T-helper 17 cell (primary cell): ENCODE measurements at regions not wholly inside any gene's neighbourhood (a gene's known extent, or its start where the extent isn't known, plus 50 kb on each side); places are given as distances from the start of the nearest gene placed in this dataset.

Experiments used
- ATAC-seq: fragments of 150-1000 bp; cut with Tn5 transposase; 2 replicates; pipeline ENCODE4 v1.10.0; 2021; ENCODE audit warnings: mild to moderate bottlenecking, moderate library complexity
- DNase-seq, 3 donors: peaks; one replicate each; pipeline versions ENCODE4 v3.0.0 to v3.0.0-alpha.2; 2020 to 2021
- H3K9me3 ChIP-seq: one replicate; pipeline ENCODE4 v1.7.0; 2013; ENCODE audit warnings: low read length, mild to moderate bottlenecking; ENCODE audit not compliant: control insufficient read depth, poor library complexity, severe bottlenecking
- H3K27ac Mint-ChIP-seq: one replicate; pipeline ENCODE4 v1.8.0; 2022; ENCODE audit warnings: mild to moderate bottlenecking, moderate library complexity, mixed read lengths
- H3K27me3 Mint-ChIP-seq: one replicate; pipeline ENCODE4 v1.8.0; 2022; ENCODE audit warnings: mixed read lengths
- H3K36me3 Mint-ChIP-seq: one replicate; pipeline ENCODE4 v1.8.0; 2022; ENCODE audit warnings: low read depth, mixed read lengths
- H3K4me1 Mint-ChIP-seq: one replicate; pipeline ENCODE4 v1.8.0; 2022; ENCODE audit warnings: mild to moderate bottlenecking, mixed read lengths
- H3K4me3 Mint-ChIP-seq: one replicate; pipeline ENCODE4 v1.8.0; 2022; ENCODE audit warnings: mild to moderate bottlenecking, moderate library complexity, mixed read lengths

DNA sequence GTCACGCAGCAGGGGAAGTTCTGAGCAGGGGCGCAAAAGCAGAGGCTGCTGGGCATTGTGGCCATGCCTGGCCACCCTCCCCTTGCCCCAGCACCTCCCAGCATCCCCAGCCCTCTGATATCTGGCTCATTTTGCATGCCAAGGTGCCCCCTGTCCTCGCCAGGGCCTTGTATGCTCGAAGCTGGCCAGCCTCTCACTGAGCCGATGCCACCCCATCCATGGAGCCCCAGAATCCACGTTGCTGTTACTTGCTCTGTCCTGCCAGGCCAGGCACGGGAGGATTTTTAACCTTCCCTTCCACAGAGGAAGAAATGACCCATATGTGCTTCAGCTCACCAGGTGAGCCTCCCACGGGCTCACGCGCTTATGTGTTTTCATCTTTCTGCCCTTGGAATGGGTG, 413.4 kb downstream of the BCL11B start:
- H3K4me3 Mint-ChIP-seq: no peak overlapping the region
- ATAC-seq: no peak

DNA sequence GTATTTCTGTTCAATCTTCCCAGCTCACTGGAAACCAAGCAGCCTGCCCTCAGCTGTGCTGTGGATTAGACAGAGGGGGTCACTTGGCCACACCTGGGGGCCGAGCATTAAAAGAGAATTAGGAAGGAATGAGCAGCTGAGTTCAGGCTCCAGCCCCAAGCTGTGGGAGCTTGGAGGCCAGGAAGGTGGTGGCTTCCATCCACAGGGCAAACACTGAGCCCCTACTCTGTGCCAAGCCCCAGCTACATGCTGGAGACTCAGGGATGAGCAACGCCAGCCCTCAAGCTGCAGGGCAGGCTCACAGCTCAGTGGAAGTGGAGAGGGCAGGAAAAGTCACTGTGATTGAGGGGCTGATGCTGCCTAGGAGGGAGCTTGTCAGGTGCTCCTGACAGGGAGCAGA, 412.7 kb downstream of the BCL11B start:
- Mint-ChIP-seq H3K4me1 (peaks cover 4% of the 10 kb centered on the region), H3K27ac (peak overlapping the region; percentile 60), H3K27me3 (peaks cover 17% of the 10 kb centered on the region), H3K4me3 (no peak overlapping the region), H3K36me3 (no peaks in the 10 kb centered on the region)
- H3K9me3 ChIP-seq: no peaks in the 10 kb centered on the region
- no peak for DNase-seq
- no peak for ATAC-seq

More for the DNA sequence above, 413.4 kb downstream of the BCL11B start:
- Mint-ChIP-seq H3K36me3 (no peaks in the 10 kb centered on the region), H3K27me3 (peaks cover 24% of the 10 kb centered on the region), H3K27ac (no peak overlapping the region), H3K4me1 (peaks cover 7% of the 10 kb centered on the region)
- no peak for DNase-seq
- H3K9me3 ChIP-seq: no peaks in the 10 kb centered on the region

DNA sequence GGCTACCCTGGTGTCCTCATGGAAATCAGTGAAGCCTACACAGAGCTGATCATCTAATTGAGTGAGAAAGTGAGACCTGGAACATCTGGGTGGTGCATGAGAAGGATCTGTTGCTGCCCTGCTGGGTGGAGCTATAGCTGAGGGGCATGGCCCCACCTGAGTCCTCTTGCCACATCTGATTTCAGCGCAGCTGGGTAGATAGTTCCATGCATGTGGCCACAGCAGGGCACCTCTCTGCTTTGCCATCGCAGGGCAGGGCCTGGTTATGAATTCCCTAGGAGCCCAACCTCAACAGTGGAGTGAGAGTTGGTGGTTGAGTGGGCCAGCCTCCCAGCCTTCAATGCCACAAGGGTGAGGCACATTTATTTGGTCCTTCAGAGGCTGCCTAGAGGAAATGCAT, 407.8 kb downstream of the BCL11B start:
- no peak for ATAC-seq

DNA sequence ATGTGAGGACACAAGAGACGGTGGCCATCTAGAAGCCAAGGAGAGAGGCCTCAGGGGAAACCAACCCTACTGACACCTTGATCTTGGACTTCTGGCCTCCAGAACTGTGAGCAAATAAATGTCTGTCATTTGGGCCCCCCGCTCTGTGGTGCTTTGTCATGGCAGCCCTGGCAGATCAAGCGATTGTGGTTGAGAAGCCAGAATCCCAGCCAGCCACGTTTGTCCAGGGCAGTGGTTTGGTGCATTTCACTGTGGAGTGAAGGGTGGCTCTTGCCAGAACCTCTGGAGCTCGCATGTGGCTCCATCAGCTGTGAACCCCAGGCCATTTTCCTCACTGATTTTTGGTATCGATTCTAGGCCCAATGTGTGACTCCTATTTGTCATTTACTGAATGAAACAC, 404.9 kb downstream of the BCL11B start:
- ATAC-seq: no peak

More for the DNA sequence above, 407.8 kb downstream of the BCL11B start:
- no peak for DNase-seq
- no peaks in the 10 kb centered on the region for H3K36me3 Mint-ChIP-seq
- H3K4me1 Mint-ChIP-seq: peaks cover 7% of the 10 kb centered on the region
- H3K9me3 ChIP-seq: no peaks in the 10 kb centered on the region
- H3K27me3 Mint-ChIP-seq: peaks cover 2% of the 10 kb centered on the region
- no peak overlapping the region for H3K27ac Mint-ChIP-seq
- no peak overlapping the region for H3K4me3 Mint-ChIP-seq

DNA sequence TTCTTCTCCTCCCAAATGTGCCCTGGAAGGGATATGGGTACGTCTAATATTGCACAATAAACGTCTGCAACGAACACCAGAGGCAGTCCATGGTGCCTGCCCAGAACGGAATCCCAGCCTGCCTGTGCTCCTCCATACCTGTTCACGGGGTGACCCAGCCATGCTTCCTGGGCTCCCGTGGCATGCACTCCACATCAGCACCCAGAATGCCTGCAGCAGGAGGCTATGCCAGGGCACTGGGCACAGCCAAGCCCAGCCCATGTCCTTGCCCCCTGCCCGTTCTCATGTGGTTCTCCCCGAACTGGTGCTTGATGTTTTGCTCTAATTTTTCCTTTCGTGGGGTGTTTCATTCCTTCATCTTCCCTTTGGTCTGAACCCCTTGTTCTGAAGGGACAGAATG, 404.3 kb downstream of the BCL11B start:
- DNase-seq (no peak), ATAC-seq (no peak)
- no peaks in the 10 kb centered on the region for H3K27me3 Mint-ChIP-seq
- no peaks in the 10 kb centered on the region for H3K9me3 ChIP-seq
- H3K4me1 Mint-ChIP-seq: peaks cover 5% of the 10 kb centered on the region
- no peaks in the 10 kb centered on the region for H3K36me3 Mint-ChIP-seq
- no peak overlapping the region for H3K27ac Mint-ChIP-seq
- no peak overlapping the region for H3K4me3 Mint-ChIP-seq

More for the DNA sequence above, 404.9 kb downstream of the BCL11B start:
- Mint-ChIP-seq H3K27ac (no peak overlapping the region), H3K27me3 (no peaks in the 10 kb centered on the region), H3K36me3 (no peaks in the 10 kb centered on the region), H3K4me3 (no peak overlapping the region), H3K4me1 (peaks cover 5% of the 10 kb centered on the region)
- no peak for DNase-seq
- H3K9me3 ChIP-seq: no peaks in the 10 kb centered on the region

DNA sequence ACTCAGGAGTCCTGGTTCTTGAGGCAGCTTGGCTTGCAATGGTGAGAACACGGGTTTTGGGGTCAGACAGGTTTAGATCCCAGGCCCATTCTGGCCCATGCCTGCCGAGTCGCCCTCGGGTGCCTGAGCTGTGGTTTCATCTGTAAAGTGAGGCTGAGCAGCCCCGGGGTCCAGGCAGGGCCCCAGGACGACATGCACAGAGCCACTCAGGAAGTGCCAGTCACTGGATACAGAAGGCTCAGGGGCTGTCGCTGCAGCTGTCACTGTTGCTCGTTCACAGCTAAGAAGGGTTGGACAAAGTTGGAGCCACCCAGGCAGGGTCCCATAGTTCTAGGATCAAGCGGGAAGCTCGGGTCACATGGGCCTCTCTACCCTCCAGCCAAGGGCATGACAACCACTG, 403.1 kb downstream of the BCL11B start:
- DNase-seq: no peak
- Mint-ChIP-seq H3K4me1 (peaks cover 5% of the 10 kb centered on the region), H3K27me3 (no peaks in the 10 kb centered on the region), H3K4me3 (no peak overlapping the region), H3K36me3 (no peaks in the 10 kb centered on the region), H3K27ac (no peak overlapping the region)
- no peaks in the 10 kb centered on the region for H3K9me3 ChIP-seq
- no peak for ATAC-seq

DNA sequence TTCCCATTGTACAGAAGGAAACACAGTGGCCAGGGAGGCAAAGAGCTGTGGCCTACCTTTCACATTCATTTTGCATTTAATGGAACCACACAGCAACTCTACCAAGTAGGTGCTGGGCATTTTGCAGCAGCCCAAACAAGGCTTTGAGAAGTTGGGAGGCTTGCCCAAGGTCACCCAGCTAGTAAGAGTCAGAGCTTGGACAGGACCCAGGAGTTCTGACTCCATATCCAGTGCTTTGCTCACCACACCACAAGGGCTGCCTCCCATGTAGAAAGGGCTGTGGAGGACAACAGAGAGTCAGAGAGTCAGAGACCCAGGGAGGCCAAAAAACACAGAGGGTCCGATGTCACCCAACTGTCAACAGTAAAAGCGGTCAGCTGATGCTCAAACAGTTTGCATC, 400.2 kb downstream of the BCL11B start:
- Mint-ChIP-seq H3K27ac (no peak overlapping the region), H3K4me1 (peaks cover 9% of the 10 kb centered on the region), H3K4me3 (no peak overlapping the region), H3K27me3 (no peaks in the 10 kb centered on the region), H3K36me3 (no peaks in the 10 kb centered on the region)
- DNase-seq (no peak), ATAC-seq (no peak)
- H3K9me3 ChIP-seq: no peaks in the 10 kb centered on the region

DNA sequence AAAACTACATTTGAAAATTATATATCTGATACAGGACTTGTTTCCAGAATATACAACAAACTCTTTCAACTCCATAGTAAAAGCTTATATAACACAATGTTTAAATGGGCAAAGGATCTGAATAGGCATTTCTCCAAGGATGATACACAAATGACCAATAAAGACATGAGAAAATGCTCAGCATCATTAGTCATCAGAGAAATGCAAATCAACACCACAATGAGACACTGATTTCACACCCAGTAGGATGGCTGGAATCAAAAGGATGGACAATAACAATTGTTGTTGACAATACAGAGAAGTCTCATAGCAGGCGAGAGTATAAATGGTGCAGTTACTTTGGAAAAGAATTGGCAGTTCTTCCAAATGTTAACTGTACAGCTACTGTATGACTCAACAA, 394.9 kb downstream of the BCL11B start:
- no peaks in the 10 kb centered on the region for H3K27me3 Mint-ChIP-seq
- H3K4me3 Mint-ChIP-seq: no peak overlapping the region
- H3K9me3 ChIP-seq: no peaks in the 10 kb centered on the region
- H3K27ac Mint-ChIP-seq: no peak overlapping the region
- no peak for ATAC-seq
- DNase-seq: no peak
- peaks cover 4% of the 10 kb centered on the region for H3K4me1 Mint-ChIP-seq
- H3K36me3 Mint-ChIP-seq: no peaks in the 10 kb centered on the region

DNA sequence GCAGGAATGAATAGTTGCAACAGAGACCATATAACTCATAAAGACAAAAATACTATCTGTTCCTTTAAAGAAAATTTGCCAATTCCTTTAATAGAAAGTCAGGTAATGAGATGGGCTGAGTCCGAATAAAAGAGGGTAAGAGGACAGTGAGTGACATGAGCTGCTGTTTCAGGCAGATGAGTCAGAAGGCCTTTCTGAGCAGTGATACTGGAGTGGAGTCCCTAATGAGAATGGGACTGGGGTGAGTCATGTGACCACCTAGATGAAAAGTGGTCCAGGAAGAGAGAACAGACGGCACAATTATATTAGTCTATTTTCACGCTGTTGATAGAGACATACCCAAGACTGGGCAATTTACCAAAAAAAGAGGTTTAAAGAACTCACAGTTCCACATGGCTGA, 393.7 kb downstream of the BCL11B start:
- no peak overlapping the region for H3K27ac Mint-ChIP-seq
- H3K4me1 Mint-ChIP-seq: peaks cover 4% of the 10 kb centered on the region
- no peak for ATAC-seq
- H3K9me3 ChIP-seq: no peaks in the 10 kb centered on the region
- no peaks in the 10 kb centered on the region for H3K27me3 Mint-ChIP-seq
- DNase-seq: no peak
- H3K36me3 Mint-ChIP-seq: no peaks in the 10 kb centered on the region
- no peak overlapping the region for H3K4me3 Mint-ChIP-seq

DNA sequence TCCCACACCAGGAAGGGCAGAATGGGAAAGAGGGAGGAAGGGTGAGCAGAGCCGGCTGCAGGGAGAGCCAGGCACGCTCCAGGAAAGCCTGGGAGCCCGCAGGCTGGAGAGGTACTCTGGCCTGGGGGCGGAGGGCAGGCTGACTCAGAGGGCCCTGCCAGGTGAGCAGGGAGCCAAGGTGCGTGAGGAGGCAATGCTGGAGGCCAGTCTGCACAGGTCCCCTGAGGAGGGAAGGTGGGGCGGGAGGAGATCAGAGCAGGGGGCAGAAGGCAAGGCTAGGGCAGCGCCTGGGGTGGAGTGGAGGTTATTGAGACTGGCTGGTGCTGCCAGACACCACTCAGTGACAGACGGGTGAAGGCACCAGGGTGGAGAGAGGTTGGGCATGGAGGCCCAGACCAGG, 385.0 kb downstream of the BCL11B start:
- no peak overlapping the region for H3K27ac Mint-ChIP-seq
- H3K4me3 Mint-ChIP-seq: no peak overlapping the region
- no peaks in the 10 kb centered on the region for H3K36me3 Mint-ChIP-seq
- DNase-seq (no peak), ATAC-seq (no peak)
- no peaks in the 10 kb centered on the region for H3K27me3 Mint-ChIP-seq
- H3K4me1 Mint-ChIP-seq: peaks cover 7% of the 10 kb centered on the region
- no peaks in the 10 kb centered on the region for H3K9me3 ChIP-seq

DNA sequence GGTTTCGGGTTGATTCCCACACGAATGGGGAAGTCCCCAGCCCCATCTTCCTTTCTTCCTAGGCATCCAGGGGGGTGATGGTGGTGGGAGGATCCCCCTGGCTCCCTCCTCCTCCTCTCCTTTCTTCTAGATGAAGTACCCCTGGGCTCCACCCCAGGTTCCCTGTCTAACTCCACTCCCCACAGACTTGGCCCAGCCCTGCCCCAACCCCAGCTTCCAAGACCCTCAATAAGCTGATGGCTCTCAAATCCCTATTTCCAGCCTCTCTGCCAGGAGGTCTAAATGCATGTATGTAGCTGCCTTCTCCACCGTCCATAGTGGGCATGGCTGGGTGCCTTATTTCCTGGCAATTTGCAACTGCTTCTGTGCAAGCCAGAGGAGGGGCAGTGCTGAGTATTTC, 383.7 kb downstream of the BCL11B start:
- Mint-ChIP-seq H3K36me3 (no peaks in the 10 kb centered on the region), H3K27ac (no peak overlapping the region), H3K4me3 (no peak overlapping the region), H3K27me3 (no peaks in the 10 kb centered on the region), H3K4me1 (peaks cover 9% of the 10 kb centered on the region)
- no peak for DNase-seq
- H3K9me3 ChIP-seq: no peaks in the 10 kb centered on the region
- ATAC-seq: no peak

DNA sequence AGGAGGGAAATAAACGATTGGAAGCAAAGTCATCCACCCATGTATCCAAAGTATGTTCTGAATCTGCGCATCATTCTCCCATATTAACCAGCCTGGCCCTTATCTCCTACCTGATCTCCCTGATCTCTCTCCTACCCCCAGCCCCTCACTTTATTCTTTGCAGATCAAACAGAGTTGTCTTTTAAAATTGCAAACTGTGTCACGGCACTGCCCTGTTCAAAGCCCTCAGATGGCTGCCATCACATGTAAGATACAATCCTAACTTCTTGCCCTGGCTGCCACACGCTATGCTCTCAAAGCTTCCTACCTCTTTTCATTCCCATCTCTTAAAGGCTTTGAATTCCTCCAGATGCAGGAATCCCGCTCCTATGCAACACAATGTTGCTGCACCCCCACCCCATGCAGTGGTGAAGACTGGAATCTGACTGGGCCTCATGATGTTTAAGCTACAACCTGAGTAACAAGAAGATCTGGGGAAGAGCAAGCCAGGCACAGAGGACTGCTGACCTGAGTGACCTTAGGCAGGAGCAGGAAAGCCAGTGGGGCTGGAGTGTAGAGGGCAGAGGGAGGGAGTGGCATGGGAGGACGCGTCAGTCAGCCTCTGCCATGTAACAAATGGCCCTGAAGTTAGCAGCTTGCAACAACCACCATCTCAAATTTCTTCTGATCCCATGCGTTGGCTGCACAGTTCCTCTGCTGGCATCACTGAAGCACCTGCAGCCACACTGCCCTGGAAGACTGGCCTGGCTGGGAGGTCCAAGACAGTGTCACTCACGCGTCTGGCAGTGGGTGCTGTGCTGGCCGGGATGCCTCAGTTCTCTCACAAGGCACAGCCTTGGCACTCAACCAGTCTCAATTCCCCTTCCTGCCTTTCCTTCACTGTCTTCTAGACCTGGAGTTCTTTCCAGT, 382.8 kb downstream of the BCL11B start:
- no peak overlapping the region for H3K4me3 Mint-ChIP-seq
- no peak overlapping the region for H3K27ac Mint-ChIP-seq

DNA sequence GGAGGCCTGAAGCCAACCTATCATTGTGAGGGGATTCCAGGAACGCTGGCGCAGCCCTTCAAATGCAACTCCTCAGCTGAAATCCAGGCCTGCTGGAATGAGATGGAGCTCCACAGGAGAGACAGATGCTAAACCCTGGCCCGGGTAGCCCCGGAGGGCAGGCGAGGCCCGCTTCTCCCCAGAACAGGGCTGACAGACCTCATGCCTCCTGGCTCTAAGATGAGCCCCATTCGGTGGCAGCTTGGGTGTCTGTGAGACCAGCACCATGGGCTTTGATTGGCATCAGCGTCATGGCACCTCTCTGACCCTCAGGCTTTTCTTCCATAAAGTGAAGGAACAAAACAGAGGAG, 382.2 kb downstream of the BCL11B start:
- H3K9me3 ChIP-seq: no peaks in the 10 kb centered on the region
- H3K4me3 Mint-ChIP-seq: no peak overlapping the region
- H3K4me1 Mint-ChIP-seq: peaks cover 9% of the 10 kb centered on the region
- no peak for DNase-seq
- H3K36me3 Mint-ChIP-seq: no peaks in the 10 kb centered on the region
- no peaks in the 10 kb centered on the region for H3K27me3 Mint-ChIP-seq
- H3K27ac Mint-ChIP-seq: no peak overlapping the region
- ATAC-seq: no peak

More for the DNA sequence above, 382.8 kb downstream of the BCL11B start:
- H3K4me1 Mint-ChIP-seq: peaks cover 9% of the 10 kb centered on the region
- ATAC-seq (no peak), DNase-seq (no peak)
- no peaks in the 10 kb centered on the region for H3K36me3 Mint-ChIP-seq
- H3K27me3 Mint-ChIP-seq: no peaks in the 10 kb centered on the region
- H3K9me3 ChIP-seq: no peaks in the 10 kb centered on the region
